HepG2 (cell line): ENCODE measurements at regions not wholly inside any gene's neighbourhood (a gene's known extent, or its start where the extent isn't known, plus 50 kb on each side); places are given as distances from the start of the nearest gene placed in this dataset.
A peak's percentile ranks its signal among the peaks of the same experiment; 100 is the strongest.

ENCODE experiments used
- ATAC-seq: fragments of 200-7000 bp; cut with Tn5 transposase; 3 replicates; pipeline ENCODE4 v1.9.1; 2020; ENCODE audit warnings: mild to moderate bottlenecking, moderate library complexity
- BruUV-seq: library from RNA; stranded (reverse); fragments of 400-500 nt; replicated peaks from 2 replicates; lab custom pipeline; 2021; lab: Mats Ljungman, UMichigan
- CTCF ChIA-PET: fragments of 300-600 bp; formaldehyde crosslinking; extraction: SDS; loops from one replicate; lab custom pipeline; 2021; ENCODE audit warnings: low total read pairs, inconsistent platforms, low intra/inter-chr PET ratio; lab: Yijun Ruan, JAX
- POLR2A ChIA-PET: fragments of 350-600 bp; sonication (Branson Sonifier 250); formaldehyde crosslinking; loops from one replicate; lab custom pipeline; 2020; ENCODE audit warnings: antibody characterized with exemption, inconsistent platforms; lab: Yijun Ruan, JAX
- DNase-seq: peaks from one replicate; pipeline ENCODE4 v3.0.0-alpha.2; 2015; ENCODE audit warnings: low spot score
- FAIRE-seq: peaks from 3 replicates; lab custom pipeline; 2011; peaks lifted over from hg19 to GRCh38; lab: Jason Lieb, UNC
- H2AFZ ChIP-seq: one replicate; pipeline ENCODE4 v1.6.1; 2011; ENCODE audit warnings: low read length, inconsistent platforms
- H3K27ac ChIP-seq: fragments of 300-600 bp; 3 replicates; pipeline ENCODE4 v1.8.0; 2011; ENCODE audit warnings: mixed run types, mild to moderate bottlenecking, mixed read lengths, low read length, inconsistent platforms; ENCODE audit not compliant: insufficient read depth; ENCODE audit errors: extremely low read length
- H3K27me3 ChIP-seq, 2 experiments: fragments of 200-600 bp in 1 of 2; 2 replicates in 1 of 2; 3 replicates in 1 of 2; pipeline versions ENCODE4 v1.6.0 to v1.8.0; 2011; ENCODE audit warnings: low read length in 2 of 2, mild to moderate bottlenecking in 2 of 2, moderate library complexity in 2 of 2, inconsistent platforms in 1 of 2; ENCODE audit not compliant: insufficient read depth in 2 of 2, control insufficient read depth in 1 of 2
- H3K36me3 ChIP-seq, 2 experiments: fragments of 200-600 bp in 1 of 2; replicated peaks in 1 of 2; 2 replicates in 1 of 2; 3 replicates in 1 of 2; pipeline versions ENCODE4 v1.5.1 to v1.8.0; 2011; ENCODE audit warnings: low read length in 2 of 2, inconsistent platforms in 1 of 2; ENCODE audit not compliant: insufficient read depth in 2 of 2, control insufficient read depth in 1 of 2
- H3K4me1 ChIP-seq: 2 replicates; pipeline ENCODE4 v1.5.1; 2012; ENCODE audit warnings: low read length, inconsistent platforms; ENCODE audit not compliant: insufficient read depth
- H3K4me2 ChIP-seq: 2 replicates; pipeline ENCODE4 v1.6.0; 2011; ENCODE audit warnings: low read depth, low read length, inconsistent platforms
- H3K4me3 ChIP-seq, 3 experiments: fragments of 200-600 bp in 1 of 3; sonication (generic), shearing (Covaris generic) in 1 of 3; replicated peaks in 1 of 3; 2 replicates each; pipeline ENCODE4 v1.5.1; 2011 to 2016; ENCODE audit warnings: low read length in 3 of 3, inconsistent platforms in 2 of 3, low read depth in 2 of 3, mild to moderate bottlenecking in 2 of 3, control low read depth in 1 of 3, mixed read lengths in 1 of 3; ENCODE audit not compliant: insufficient read depth in 1 of 3
- H3K79me2 ChIP-seq: one replicate; pipeline ENCODE4 v1.6.1; 2011; ENCODE audit warnings: low read length, inconsistent platforms; ENCODE audit not compliant: insufficient read depth
- H3K9ac ChIP-seq: 2 replicates; pipeline ENCODE4 v1.6.0; 2011; ENCODE audit warnings: mild to moderate bottlenecking, low read depth, low read length, inconsistent platforms; ENCODE audit not compliant: insufficient read depth
- H3K9me3 ChIP-seq: 2 replicates; pipeline ENCODE4 v1.5.1; 2012; ENCODE audit warnings: mild to moderate bottlenecking, low read length
- H4K20me1 ChIP-seq: 2 replicates; pipeline ENCODE4 v1.6.0; 2011; ENCODE audit warnings: inconsistent platforms, mild to moderate bottlenecking, low read length, moderate library complexity; ENCODE audit not compliant: insufficient read depth
- CREB1 ChIP-seq, 2 experiments: fragments of 450-650 bp in 1 of 2; IDR thresholded peaks; 2 replicates each; pipeline ENCODE4 v1.6.1; 2016 to 2017; ENCODE audit warnings: control low read depth in 1 of 2, mild to moderate bottlenecking in 1 of 2, missing compliant biosample characterization in 1 of 2, missing genetic modification characterization in 1 of 2
- NCOA1 ChIP-seq: sonication (generic); formaldehyde crosslinking; IDR thresholded peaks from 2 replicates; pipeline ENCODE4 v1.9.0; 2021; ENCODE audit warnings: missing genetic modification reagents
- NFE2L1 ChIP-seq: sonication (generic); formaldehyde crosslinking; IDR thresholded peaks from 2 replicates; pipeline ENCODE4 v1.4.0; 2020; ENCODE audit warnings: missing genetic modification reagents, mild to moderate bottlenecking, borderline replicate concordance
- NR2F6 ChIP-seq, 2 experiments: IDR thresholded peaks; 2 replicates each; pipeline ENCODE4 v1.6.1; 2016; ENCODE audit warnings: antibody characterized with exemption in 1 of 2, mild to moderate bottlenecking in 1 of 2
- PTBP1 ChIP-seq: fragments of 200-400 bp; formaldehyde crosslinking; IDR thresholded peaks from 2 replicates; pipeline ENCODE4 v1.6.1; 2018; ENCODE audit warnings: low read length, low read depth; ENCODE audit not compliant: poor library complexity, severe bottlenecking
- SOX13 ChIP-seq, 3 experiments: fragments of 450-650 bp in 1 of 3; sonication (generic) in 1 of 3; formaldehyde crosslinking in 1 of 3; IDR thresholded peaks in 2 of 3; conservative IDR thresholded peaks in 1 of 3; 2 replicates each; pipeline versions ENCODE4 v1.5.0 to v1.6.1; 2016 to 2020; ENCODE audit warnings: antibody characterized with exemption in 1 of 3, mild to moderate bottlenecking in 1 of 3, missing compliant biosample characterization in 1 of 3, missing genetic modification reagents in 1 of 3, moderate library complexity in 1 of 3
- YEATS2 ChIP-seq: sonication (generic); formaldehyde crosslinking; IDR thresholded peaks from 2 replicates; pipeline ENCODE4 v1.4.0; 2020; ENCODE audit warnings: missing genetic modification reagents, borderline replicate concordance
- ZC3H4 ChIP-seq: sonication (generic); formaldehyde crosslinking; IDR thresholded peaks from 2 replicates; pipeline ENCODE4 v1.4.0; 2020; ENCODE audit warnings: missing genetic modification reagents, borderline replicate concordance
- ZFY ChIP-seq: sonication (generic); formaldehyde crosslinking; IDR thresholded peaks from 2 replicates; pipeline ENCODE4 v1.4.0; 2020; ENCODE audit warnings: missing genetic modification reagents
- ZNF10 ChIP-seq: sonication (generic); formaldehyde crosslinking; IDR thresholded peaks from 2 replicates; pipeline ENCODE4 v1.4.0; 2020; ENCODE audit warnings: mild to moderate bottlenecking, low read depth, missing genetic modification reagents, borderline replicate concordance
- ZNF251 ChIP-seq: sonication (generic); formaldehyde crosslinking; IDR thresholded peaks from 2 replicates; pipeline ENCODE4 v1.9.0; 2021; ENCODE audit warnings: mild to moderate bottlenecking, missing genetic modification reagents
- WGBS: methylation state at CpG from one replicate; pipeline ENCODE4 v1.1.6; 2017; ENCODE audit warnings: low lambda C conversion rate; 5-methylcytosine and 5-hydroxymethylcytosine counted together
- in situ Hi-C: cut with HindIII; loops from 2 replicates; pipeline ENCODE4 v1.10.0; 2017; ENCODE audit warnings: low pct_unique_long_range_greater_than_20kb; ENCODE audit not compliant: extremely low pct_ligation_motif_present
- intact Hi-C: fragments of 100-400 bp; cut with micrococcal nuclease; formaldehyde crosslinking; loops from one replicate; pipeline ENCODE4 v1.10.0; 2022; ENCODE audit not compliant: unreplicated experiment
- TF ChIP-seq, protein P1 (sequence below): sonication (generic); formaldehyde crosslinking; IDR thresholded peaks from 2 replicates; pipeline ENCODE4 v1.4.0; 2020; ENCODE audit warnings: missing genetic modification reagents, borderline replicate concordance

- no peak for TF ChIP-seq YEATS2 (CRISPR knock-in tag)
These were observed 161.7 kb downstream of the SIPA1L2 start (continued) for GRCh38 chr1:232468249-232468648.

DNA sequence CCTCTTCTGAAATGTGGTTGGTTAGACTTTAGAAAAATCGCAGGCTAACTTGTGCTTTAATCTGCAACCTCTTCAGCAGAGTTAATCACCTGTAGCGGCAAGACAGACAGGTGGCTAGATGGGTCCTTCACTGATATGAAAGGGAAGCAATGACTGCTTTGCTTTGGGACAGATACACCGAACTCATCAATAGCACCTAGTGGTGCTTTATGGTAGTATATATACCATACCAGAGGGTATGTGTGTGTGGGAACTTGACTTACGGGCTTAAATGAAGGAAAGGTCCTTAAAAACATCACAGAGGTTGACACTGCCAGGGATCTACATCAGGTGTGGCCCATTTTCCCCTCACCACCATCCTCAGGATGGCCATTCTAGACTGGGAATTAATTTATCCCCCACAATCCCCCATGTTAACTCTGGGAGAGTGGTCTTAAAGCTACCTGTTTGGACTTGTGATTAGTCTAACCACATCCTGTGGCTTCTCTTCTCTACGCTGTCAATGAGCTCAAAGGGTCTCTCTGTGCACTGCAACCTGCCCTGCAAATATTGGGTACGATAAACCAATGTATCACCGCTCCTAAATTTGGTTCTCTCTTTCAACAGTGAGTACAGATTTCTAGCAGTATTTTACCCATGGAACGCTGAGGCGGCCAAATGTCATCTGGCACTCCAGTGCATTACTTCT is 162.7 kb downstream of the SIPA1L2 start:
- H3K9me3 ChIP-seq, result no peaks in the 10 kb centered on the region
- H2AFZ ChIP-seq, result no peak overlapping the region
- TF ChIP-seq PTBP1 (no peak), NFE2L1 (no peak), CREB1 (IDR thresholded peaks at IDR 0.05) (no peak), CREB1 (CRISPR knock-in tag; IDR thresholded peaks at IDR 0.05) (no peak), ZC3H4 (CRISPR knock-in tag) (no peak)
- intact Hi-C loops (no loop called here), in situ Hi-C loops (no loop called here)
- no peaks in the 10 kb centered on the region for H4K20me1 ChIP-seq
- 0 out of 5 replicates have a peak, but pooled peaks cover 0 to 2% of the 10 kb centered on the region in 2 experiments for H3K27me3 ChIP-seq
- no peaks in the 10 kb centered on the region for H3K36me3 ChIP-seq
- no peaks in the 10 kb centered on the region for H3K79me2 ChIP-seq
- no TSS peak for BruUV-seq
- DNase-seq (no peak), FAIRE-seq (no peak), ATAC-seq (peak; percentile 56)
- H3K4me1 ChIP-seq, result no peaks in the 10 kb centered on the region
- 32% methylated on average over 9 of the region's 9 CpGs for WGBS
- POLR2A ChIA-PET, result no interaction called here
- H3K4me3 ChIP-seq, result no peak overlapping the region
- CTCF ChIA-PET, result no interaction called here
- no peak overlapping the region for H3K27ac ChIP-seq
- no peak overlapping the region for H3K4me2 ChIP-seq
- H3K9ac ChIP-seq, result no peak overlapping the region

- H4K20me1 ChIP-seq, result no peaks in the 10 kb centered on the region
- no peaks in the 10 kb centered on the region for H3K4me1 ChIP-seq
- BruUV-seq, result no TSS peak
- no peak overlapping the region for H3K4me3 ChIP-seq
- in situ Hi-C loops (no loop called here), intact Hi-C loops (no loop called here)
- no peak overlapping the region for H2AFZ ChIP-seq
- H3K9me3 ChIP-seq, result no peaks in the 10 kb centered on the region
- no peak overlapping the region for H3K9ac ChIP-seq
- H3K36me3 ChIP-seq, result no peaks in the 10 kb centered on the region
- CTCF ChIA-PET, result no interaction called here
- POLR2A ChIA-PET, result no interaction called here
- H3K27me3 ChIP-seq, result peaks cover 0 to 7% of the 10 kb centered on the region in 2 experiments; a peak in 1 of 5 replicates
- H3K4me2 ChIP-seq, result no peak overlapping the region
- FAIRE-seq (no peak), DNase-seq (no peak), ATAC-seq (no peak)
- WGBS, result 0% methylated on average over 1 of the region's 1 CpG
- no peaks in the 10 kb centered on the region for H3K79me2 ChIP-seq
- H3K27ac ChIP-seq, result no peak overlapping the region
- TF ChIP-seq, protein P1, sequence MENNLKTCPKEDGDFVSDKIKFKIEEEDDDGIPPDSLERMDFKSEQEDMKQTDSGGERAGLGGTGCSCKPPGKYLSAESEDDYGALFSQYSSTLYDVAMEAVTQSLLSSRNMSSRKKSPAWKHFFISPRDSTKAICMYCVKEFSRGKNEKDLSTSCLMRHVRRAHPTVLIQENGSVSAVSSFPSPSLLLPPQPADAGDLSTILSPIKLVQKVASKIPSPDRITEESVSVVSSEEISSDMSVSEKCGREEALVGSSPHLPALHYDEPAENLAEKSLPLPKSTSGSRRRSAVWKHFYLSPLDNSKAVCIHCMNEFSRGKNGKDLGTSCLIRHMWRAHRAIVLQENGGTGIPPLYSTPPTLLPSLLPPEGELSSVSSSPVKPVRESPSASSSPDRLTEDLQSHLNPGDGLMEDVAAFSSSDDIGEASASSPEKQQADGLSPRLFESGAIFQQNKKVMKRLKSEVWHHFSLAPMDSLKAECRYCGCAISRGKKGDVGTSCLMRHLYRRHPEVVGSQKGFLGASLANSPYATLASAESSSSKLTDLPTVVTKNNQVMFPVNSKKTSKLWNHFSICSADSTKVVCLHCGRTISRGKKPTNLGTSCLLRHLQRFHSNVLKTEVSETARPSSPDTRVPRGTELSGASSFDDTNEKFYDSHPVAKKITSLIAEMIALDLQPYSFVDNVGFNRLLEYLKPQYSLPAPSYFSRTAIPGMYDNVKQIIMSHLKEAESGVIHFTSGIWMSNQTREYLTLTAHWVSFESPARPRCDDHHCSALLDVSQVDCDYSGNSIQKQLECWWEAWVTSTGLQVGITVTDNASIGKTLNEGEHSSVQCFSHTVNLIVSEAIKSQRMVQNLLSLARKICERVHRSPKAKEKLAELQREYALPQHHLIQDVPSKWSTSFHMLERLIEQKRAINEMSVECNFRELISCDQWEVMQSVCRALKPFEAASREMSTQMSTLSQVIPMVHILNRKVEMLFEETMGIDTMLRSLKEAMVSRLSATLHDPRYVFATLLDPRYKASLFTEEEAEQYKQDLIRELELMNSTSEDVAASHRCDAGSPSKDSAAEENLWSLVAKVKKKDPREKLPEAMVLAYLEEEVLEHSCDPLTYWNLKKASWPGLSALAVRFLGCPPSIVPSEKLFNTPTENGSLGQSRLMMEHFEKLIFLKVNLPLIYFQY (CRISPR knock-in tag), result no peak
- no peak for TF ChIP-seq NCOA1 (CRISPR knock-in tag)
- no peak for TF ChIP-seq ZFY (CRISPR knock-in tag)
- TF ChIP-seq ZNF10 (CRISPR knock-in tag), result no peak
- no peak for TF ChIP-seq SOX13 (IDR thresholded peaks at IDR 0.05)
- TF ChIP-seq SOX13 (CRISPR knock-in tag; conservative IDR thresholded peaks at IDR 0.05 in 1 of 2, IDR thresholded peaks at IDR 0.05 in 1 of 2), result no peak
- no peak for TF ChIP-seq ZNF251 (CRISPR knock-in tag)
- TF ChIP-seq NR2F6 (IDR thresholded peaks at IDR 0.05), result no peak
- TF ChIP-seq NR2F6 (CRISPR knock-in tag; IDR thresholded peaks at IDR 0.05), result no peak
These were observed 165.6 kb downstream of the SIPA1L2 start for GRCh38 chr1:232464325-232464724.
